NB4 (cell line): ENCODE measurements at regions not wholly inside any gene's neighbourhood (a gene's known extent, or its start where the extent isn't known, plus 50 kb on each side); places are given as distances from the start of the nearest gene placed in this dataset.

ENCODE experiments used
- POLR2A ChIP-seq: IDR thresholded peaks from 2 replicates; pipeline ENCODE4 v1.6.1; 2011; ENCODE audit warnings: mild to moderate bottlenecking; ENCODE audit not compliant: insufficient read length; ENCODE audit errors: extremely low read depth
- TF ChIP-seq, protein P1 (sequence below): IDR thresholded peaks from one replicate; pipeline ENCODE4 v1.5.1; 2012; ENCODE audit warnings: low read depth, low read length

DNA sequence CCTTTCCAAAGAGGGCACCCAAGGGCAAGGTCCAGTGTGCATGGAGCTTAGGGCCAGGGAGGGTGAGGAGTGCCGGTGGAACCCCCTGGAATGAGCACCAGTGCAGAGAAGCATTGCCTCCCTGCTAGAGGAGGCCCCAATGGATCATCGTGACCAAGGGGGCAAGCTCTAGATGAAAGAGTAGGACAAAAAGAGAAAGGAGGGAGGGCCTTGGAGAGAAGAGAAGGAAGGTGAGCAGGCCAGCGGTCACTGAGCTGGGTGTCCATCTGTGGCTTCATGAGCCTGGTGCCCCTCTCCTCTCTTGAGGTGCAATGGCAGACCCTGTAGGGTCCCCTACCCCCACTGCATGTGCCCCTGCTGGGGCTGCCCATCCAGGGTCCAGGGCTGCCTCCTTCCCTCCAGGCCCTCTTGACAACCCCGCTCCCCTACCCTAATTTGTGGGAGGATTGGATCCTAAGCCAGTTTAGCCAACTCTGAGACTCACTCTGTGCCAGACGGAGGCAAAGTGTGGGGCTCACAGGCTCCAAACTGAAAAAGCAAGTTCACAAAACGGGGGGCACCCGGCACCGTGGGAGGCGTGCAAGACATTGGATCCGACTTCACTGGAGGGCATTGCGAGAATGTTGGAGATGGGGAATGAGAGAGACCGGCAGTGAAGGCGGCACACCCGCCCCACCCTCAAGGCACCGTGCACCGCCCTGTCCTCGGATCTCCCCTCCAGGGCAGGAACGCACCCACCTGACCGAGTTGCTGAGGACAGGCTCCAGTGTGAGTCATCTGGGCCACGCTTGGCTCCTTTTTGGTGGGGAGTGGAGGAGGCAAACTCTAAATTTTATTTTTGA lies 207.5 kb downstream of the KIF26A start:
- TF ChIP-seq, protein P1, sequence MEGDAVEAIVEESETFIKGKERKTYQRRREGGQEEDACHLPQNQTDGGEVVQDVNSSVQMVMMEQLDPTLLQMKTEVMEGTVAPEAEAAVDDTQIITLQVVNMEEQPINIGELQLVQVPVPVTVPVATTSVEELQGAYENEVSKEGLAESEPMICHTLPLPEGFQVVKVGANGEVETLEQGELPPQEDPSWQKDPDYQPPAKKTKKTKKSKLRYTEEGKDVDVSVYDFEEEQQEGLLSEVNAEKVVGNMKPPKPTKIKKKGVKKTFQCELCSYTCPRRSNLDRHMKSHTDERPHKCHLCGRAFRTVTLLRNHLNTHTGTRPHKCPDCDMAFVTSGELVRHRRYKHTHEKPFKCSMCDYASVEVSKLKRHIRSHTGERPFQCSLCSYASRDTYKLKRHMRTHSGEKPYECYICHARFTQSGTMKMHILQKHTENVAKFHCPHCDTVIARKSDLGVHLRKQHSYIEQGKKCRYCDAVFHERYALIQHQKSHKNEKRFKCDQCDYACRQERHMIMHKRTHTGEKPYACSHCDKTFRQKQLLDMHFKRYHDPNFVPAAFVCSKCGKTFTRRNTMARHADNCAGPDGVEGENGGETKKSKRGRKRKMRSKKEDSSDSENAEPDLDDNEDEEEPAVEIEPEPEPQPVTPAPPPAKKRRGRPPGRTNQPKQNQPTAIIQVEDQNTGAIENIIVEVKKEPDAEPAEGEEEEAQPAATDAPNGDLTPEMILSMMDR: no peak
- TF ChIP-seq POLR2A: no peak
